Neural progenitor cell (in vitro differentiated cells): ENCODE measurements at regions not wholly inside any gene's neighbourhood (a gene's known extent, or its start where the extent isn't known, plus 50 kb on each side); places are given as distances from the start of the nearest gene placed in this dataset.

Source experiments
- DNase-seq: peaks from one replicate; pipeline ENCODE4 v3.0.0-alpha.2; 2016; ENCODE audit warnings: low spot score
- H2AFZ ChIP-seq: fragments of 200-600 bp; sonication (generic); replicated peaks from 2 replicates; pipeline ENCODE4 v1.6.1; 2016; ENCODE audit warnings: antibody characterized with exemption
- H3F3A ChIP-seq: fragments of 200-600 bp; sonication (generic); 2 replicates; pipeline ENCODE4 v1.6.1; 2016; ENCODE audit warnings: antibody characterized with exemption, low read depth
- H3K27ac ChIP-seq: fragments of 200-600 bp; sonication (generic); 2 replicates; pipeline ENCODE4 v1.5.1; 2016; ENCODE audit warnings: mild to moderate bottlenecking
- H3K27me3 ChIP-seq: fragments of 200-600 bp; sonication (generic); 2 replicates; pipeline ENCODE4 v1.6.1; 2016; ENCODE audit warnings: mild to moderate bottlenecking, moderate library complexity
- H3K36me3 ChIP-seq: fragments of 200-600 bp; sonication (generic); 2 replicates; pipeline ENCODE4 v1.5.1; 2016
- H3K4me1 ChIP-seq: fragments of 200-600 bp; sonication (generic); 2 replicates; pipeline ENCODE4 v1.6.1; 2016; ENCODE audit warnings: mixed run types
- H3K4me2 ChIP-seq: fragments of 200-600 bp; sonication (generic); 2 replicates; pipeline ENCODE4 v1.6.1; 2016
- H3K4me3 ChIP-seq: fragments of 200-600 bp; sonication (generic); 2 replicates; pipeline ENCODE4 v1.5.1; 2016
- H3K79me2 ChIP-seq: fragments of 200-600 bp; sonication (generic); 2 replicates; pipeline ENCODE4 v1.6.1; 2016; ENCODE audit warnings: low read depth
- H3K9ac ChIP-seq: fragments of 200-600 bp; sonication (generic); 2 replicates; pipeline ENCODE4 v1.6.1; 2016
- H3K9me3 ChIP-seq: fragments of 200-600 bp; sonication (generic); 2 replicates; pipeline ENCODE4 v1.5.1; 2016; ENCODE audit warnings: low read depth
- H4K20me1 ChIP-seq: fragments of 200-600 bp; sonication (generic); 2 replicates; pipeline ENCODE4 v1.6.1; 2016; ENCODE audit warnings: low read depth
- H3K27ac Mint-ChIP-seq: 3 replicates; pipeline ENCODE4 v1.8.0; 2021; ENCODE audit warnings: mixed read lengths
- H3K27me3 Mint-ChIP-seq: 2 replicates; pipeline ENCODE4 v1.8.0; 2022; ENCODE audit warnings: low read depth, mild to moderate bottlenecking, inconsistent platforms, moderate library complexity, mixed read lengths; ENCODE audit not compliant: insufficient read depth
- H3K36me3 Mint-ChIP-seq: 3 replicates; pipeline ENCODE4 v1.8.0; 2021; ENCODE audit warnings: mixed read lengths
- H3K4me1 Mint-ChIP-seq: 3 replicates; pipeline ENCODE4 v1.8.0; 2021; ENCODE audit warnings: mixed read lengths
- H3K4me3 Mint-ChIP-seq: 3 replicates; pipeline ENCODE4 v1.8.0; 2021; ENCODE audit warnings: mild to moderate bottlenecking, moderate library complexity, mixed read lengths
- H3K9me3 Mint-ChIP-seq: 3 replicates; pipeline ENCODE4 v1.8.0; 2020; ENCODE audit warnings: mixed read lengths
- CTCF ChIP-seq: fragments of 200-600 bp; sonication (generic); IDR thresholded peaks from 2 replicates; pipeline ENCODE4 v1.5.1; 2017; ENCODE audit warnings: antibody characterized with exemption, mild to moderate bottlenecking
- EZH2 ChIP-seq: fragments of 200-600 bp; sonication (generic); IDR thresholded peaks from 2 replicates; pipeline ENCODE4 v1.6.1; 2017; ENCODE audit warnings: antibody characterized with exemption, mild to moderate bottlenecking, moderate library complexity
- EZH2phosphoT487 ChIP-seq: fragments of 200-600 bp; sonication (generic); IDR thresholded peaks from 2 replicates; pipeline ENCODE4 v1.6.1; 2017; ENCODE audit warnings: antibody characterized with exemption

- Mint-ChIP-seq H3K4me1 (no peaks in the 10 kb centered on the region), H3K9me3 (no peaks in the 10 kb centered on the region), H3K36me3 (no peaks in the 10 kb centered on the region), H3K27me3 (no peaks in the 10 kb centered on the region), H3K27ac (no peak overlapping the region), H3K4me3 (no peak overlapping the region)
- Histone ChIP-seq H2AFZ (no peak overlapping the region), H3K9ac (no peak overlapping the region), H3K27ac (no peak overlapping the region), H3K4me1 (no peaks in the 10 kb centered on the region), H3K4me3 (no peak overlapping the region), H3K27me3 (no peaks in the 10 kb centered on the region), H4K20me1 (no peaks in the 10 kb centered on the region), H3K79me2 (no peaks in the 10 kb centered on the region), H3K4me2 (no peak overlapping the region), H3K36me3 (no peaks in the 10 kb centered on the region), H3K9me3 (no peaks in the 10 kb centered on the region), H3F3A (no peaks in the 10 kb centered on the region)
- no peak for TF ChIP-seq EZH2phosphoT487
- no peak for TF ChIP-seq CTCF
- no peak for TF ChIP-seq EZH2
- DNase-seq = no peak
Measured at GRCh38 chr4:120445186-120445585, 378.5 kb upstream of the MAD2L1 start.

GRCh38 chr4:120443116-120443515, 376.5 kb upstream of the MAD2L1 start:
- no peaks in the 10 kb centered on the region for H3K4me1 ChIP-seq
- no peaks in the 10 kb centered on the region for H3K27me3 Mint-ChIP-seq
- no peak overlapping the region for H3K4me2 ChIP-seq
- no peak for DNase-seq
- H3F3A ChIP-seq = no peaks in the 10 kb centered on the region
- TF ChIP-seq EZH2phosphoT487 = no peak
- TF ChIP-seq CTCF = no peak
- no peak for TF ChIP-seq EZH2
- H3K79me2 ChIP-seq = no peaks in the 10 kb centered on the region
- H3K9me3 Mint-ChIP-seq = no peaks in the 10 kb centered on the region
- H2AFZ ChIP-seq = no peak overlapping the region
- no peaks in the 10 kb centered on the region for H3K36me3 Mint-ChIP-seq
- no peak overlapping the region for H3K27ac Mint-ChIP-seq
- no peaks in the 10 kb centered on the region for H4K20me1 ChIP-seq
- H3K36me3 ChIP-seq = no peaks in the 10 kb centered on the region
- no peaks in the 10 kb centered on the region for H3K27me3 ChIP-seq
- no peak overlapping the region for H3K9ac ChIP-seq
- no peaks in the 10 kb centered on the region for H3K4me1 Mint-ChIP-seq
- no peak overlapping the region for H3K4me3 Mint-ChIP-seq
- no peak overlapping the region for H3K27ac ChIP-seq
- no peaks in the 10 kb centered on the region for H3K9me3 ChIP-seq
- H3K4me3 ChIP-seq = no peak overlapping the region

- Histone ChIP-seq H3K9me3 (no peaks in the 10 kb centered on the region), H3K36me3 (no peaks in the 10 kb centered on the region), H3K27ac (no peak overlapping the region), H4K20me1 (no peaks in the 10 kb centered on the region), H3K4me3 (no peak overlapping the region), H3K79me2 (no peaks in the 10 kb centered on the region), H3K4me1 (no peaks in the 10 kb centered on the region), H3K27me3 (no peaks in the 10 kb centered on the region), H3K9ac (no peak overlapping the region), H3K4me2 (no peak overlapping the region), H2AFZ (no peak overlapping the region), H3F3A (no peaks in the 10 kb centered on the region)
- no peaks in the 10 kb centered on the region for H3K9me3 Mint-ChIP-seq
- no peak overlapping the region for H3K4me3 Mint-ChIP-seq
- no peaks in the 10 kb centered on the region for H3K4me1 Mint-ChIP-seq
- no peak for DNase-seq
- TF ChIP-seq CTCF = no peak
- no peak for TF ChIP-seq EZH2
- TF ChIP-seq EZH2phosphoT487 = no peak
- no peaks in the 10 kb centered on the region for H3K27me3 Mint-ChIP-seq
- no peaks in the 10 kb centered on the region for H3K36me3 Mint-ChIP-seq
- H3K27ac Mint-ChIP-seq = no peak overlapping the region
Measured at GRCh38 chr4:120440730-120441129, 374.1 kb upstream of the MAD2L1 start.

GRCh38 chr4:120435179-120435578, 368.5 kb upstream of the MAD2L1 start:
- Histone ChIP-seq H3K4me3 (no peak overlapping the region), H4K20me1 (no peaks in the 10 kb centered on the region), H3K27ac (no peak overlapping the region), H3K27me3 (no peaks in the 10 kb centered on the region), H3F3A (no peaks in the 10 kb centered on the region), H2AFZ (no peak overlapping the region), H3K4me1 (no peaks in the 10 kb centered on the region), H3K36me3 (no peaks in the 10 kb centered on the region), H3K79me2 (no peaks in the 10 kb centered on the region), H3K9me3 (no peaks in the 10 kb centered on the region), H3K4me2 (no peak overlapping the region), H3K9ac (no peak overlapping the region)
- Mint-ChIP-seq H3K9me3 (no peaks in the 10 kb centered on the region), H3K36me3 (no peaks in the 10 kb centered on the region), H3K27me3 (no peaks in the 10 kb centered on the region), H3K4me1 (peaks cover 6% of the 10 kb centered on the region), H3K27ac (no peak overlapping the region), H3K4me3 (no peak overlapping the region)
- TF ChIP-seq CTCF (no peak), EZH2phosphoT487 (no peak), EZH2 (no peak)
- DNase-seq = no peak
